SU-DHL-6 (cell line): ENCODE measurements at regions not wholly inside any gene's neighbourhood (a gene's known extent, or its start where the extent isn't known, plus 50 kb on each side); places are given as distances from the start of the nearest gene placed in this dataset.

Source experiments
- CTCF ChIP-seq: fragments of 200-600 bp; sonication (generic); IDR thresholded peaks from one replicate; pipeline ENCODE4 v1.5.1; 2017; ENCODE audit warnings: antibody characterized with exemption, mild to moderate bottlenecking, low read length, moderate library complexity; ENCODE audit not compliant: insufficient read depth, poor library complexity, severe bottlenecking
- EZH2phosphoT487 ChIP-seq: fragments of 200-600 bp; sonication (generic), shearing (Covaris generic); conservative IDR thresholded peaks from 2 replicates; pipeline ENCODE4 v1.6.1; 2018; ENCODE audit warnings: mild to moderate bottlenecking, antibody characterized with exemption, low read length, moderate library complexity, mixed read lengths

DNA sequence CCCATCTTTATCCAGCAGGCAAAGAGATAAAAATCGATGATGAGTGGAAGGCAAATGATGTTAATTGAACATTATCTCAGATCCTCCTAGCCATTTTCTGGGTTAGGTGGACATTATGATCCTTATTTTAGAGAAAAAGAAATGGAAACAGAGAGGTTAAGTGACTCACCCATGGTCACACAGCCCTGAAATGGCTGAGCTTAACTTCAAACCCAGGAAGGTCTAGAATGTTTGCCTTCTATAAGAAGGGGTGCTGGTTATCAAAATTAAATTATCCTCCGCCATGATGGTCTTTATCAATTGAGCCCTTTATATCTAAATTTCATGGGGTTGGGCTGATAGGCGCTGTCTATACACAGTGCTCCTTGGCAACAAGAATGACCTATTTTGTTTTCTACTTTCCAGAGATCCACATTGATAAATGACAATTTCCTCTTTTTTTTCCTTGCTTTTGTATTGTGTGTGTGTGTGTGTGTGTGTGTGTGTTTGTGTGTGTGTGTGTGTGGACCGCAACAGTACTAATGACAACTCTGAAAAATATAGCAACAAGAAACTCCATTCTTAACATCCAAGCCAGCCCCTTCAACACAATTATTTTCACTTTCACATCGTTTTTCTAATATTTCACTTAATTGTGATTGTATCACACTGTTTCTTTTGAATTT lies 571.9 kb downstream of the VRK1 start:
- TF ChIP-seq CTCF (no peak), EZH2phosphoT487 (no peak)
